GM10266 (cell line): ENCODE measurements at regions not wholly inside any gene's neighbourhood (a gene's known extent, or its start where the extent isn't known, plus 50 kb on each side); places are given as distances from the start of the nearest gene placed in this dataset.

Experiments used
- DNase-seq: peaks from one replicate; pipeline ENCODE4 v3.0.0; 2012; ENCODE audit errors: extremely low spot score
- CTCF ChIP-seq: IDR thresholded peaks from 2 replicates; pipeline ENCODE4 v1.5.1; 2012; ENCODE audit warnings: mild to moderate bottlenecking, low read depth; ENCODE audit not compliant: control insufficient read depth, insufficient read depth; ENCODE audit errors: missing control alignments

DNA sequence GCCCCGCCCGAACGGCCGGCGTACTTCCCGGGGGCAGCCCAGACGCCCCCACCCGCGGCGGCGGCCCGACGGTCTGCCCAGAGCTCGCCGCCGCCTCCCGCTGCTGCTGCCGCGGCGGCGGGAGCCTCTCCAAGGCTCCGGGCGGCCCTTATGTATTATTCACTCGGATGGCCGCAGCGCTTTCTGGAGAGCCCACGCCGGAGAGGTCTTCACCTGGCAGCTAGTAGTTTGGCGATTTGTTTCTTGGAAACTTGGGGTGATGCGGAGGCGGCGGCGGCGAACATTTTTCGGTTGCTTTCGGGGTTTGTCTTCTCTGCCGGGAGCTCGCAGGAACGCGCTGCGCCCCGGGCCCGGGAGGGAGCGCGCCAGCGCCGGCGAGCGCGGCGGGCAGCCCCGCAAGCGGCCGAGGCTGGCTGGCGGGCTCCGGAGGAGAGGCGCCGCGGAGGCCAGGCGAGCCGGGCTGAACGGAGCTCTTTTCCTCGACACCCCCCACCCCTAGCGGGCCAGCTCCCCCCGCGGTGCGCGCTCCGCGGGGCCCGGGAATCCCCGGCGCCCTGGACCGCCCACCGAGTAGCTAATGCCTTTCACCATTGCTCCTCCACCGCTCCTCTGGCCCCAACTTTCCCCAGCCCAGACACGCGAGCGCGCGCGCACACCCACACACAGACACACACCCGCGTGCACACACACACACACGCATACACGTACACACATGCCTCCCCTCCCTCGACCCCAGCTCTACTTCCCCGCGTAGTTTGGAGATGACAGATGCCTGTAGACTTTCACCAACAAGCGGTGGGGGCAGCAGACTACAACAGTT is 113.5 kb downstream of the DHX15 start:
- peak; percentile 77 for DNase-seq
- TF ChIP-seq CTCF = no peak

DNA sequence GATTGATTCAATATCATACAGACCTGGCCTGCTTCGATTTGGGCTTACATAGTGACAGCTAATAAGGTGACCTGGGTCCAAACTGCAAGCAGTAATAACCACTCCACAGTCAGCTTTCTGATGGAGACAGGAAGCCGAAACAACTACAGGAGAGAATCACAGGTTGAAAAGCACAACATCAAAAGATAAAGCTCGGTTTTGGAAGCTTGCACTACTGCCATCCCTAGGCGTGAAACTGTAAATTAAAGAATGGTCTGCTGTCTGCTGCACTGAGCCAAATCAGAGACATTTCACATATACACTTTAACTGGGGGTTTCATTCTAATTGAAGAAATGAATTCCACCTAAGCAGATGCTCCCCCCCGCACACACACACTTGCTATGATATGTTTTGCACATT is 116.3 kb downstream of the DHX15 start:
- TF ChIP-seq CTCF = no peak
- DNase-seq = no peak

GRCh38 chr4:24464566-24464965 is 119.8 kb downstream of the DHX15 start:
- no peak for DNase-seq
- TF ChIP-seq CTCF = no peak

- no peak for DNase-seq
- no peak for TF ChIP-seq CTCF
Observed at GRCh38 chr4:24456431-24456830, 127.9 kb downstream of the DHX15 start.

GRCh38 chr4:24453951-24454350 is 130.4 kb downstream of the DHX15 start:
- TF ChIP-seq CTCF = no peak
- DNase-seq = no peak

DNA sequence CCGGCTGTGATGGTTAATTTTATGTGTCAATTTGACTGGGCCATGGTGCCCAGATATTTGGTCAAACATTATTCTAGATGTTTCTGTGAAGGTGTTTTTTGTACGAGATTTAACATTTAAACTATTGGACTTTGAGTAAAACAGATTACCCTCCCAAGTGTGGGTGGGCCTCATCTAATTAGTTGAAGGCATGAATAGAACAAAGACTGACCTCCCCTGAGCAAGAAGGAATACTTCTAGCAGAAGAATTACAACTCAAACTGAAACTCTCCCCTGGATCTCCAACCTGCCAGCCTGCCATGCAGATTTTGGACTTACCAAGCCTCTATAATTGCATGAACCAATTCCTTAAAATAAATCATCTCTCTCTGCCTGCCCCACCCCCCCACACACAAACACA is 132.5 kb downstream of the DHX15 start:
- TF ChIP-seq CTCF = no peak
- no peak for DNase-seq

- DNase-seq = no peak
- no peak for TF ChIP-seq CTCF
Observed at GRCh38 chr4:24443200-24443599, 141.2 kb downstream of the DHX15 start.
